ENCODE measurements at regions not wholly inside any gene's neighbourhood (a gene's known extent, or its start where the extent isn't known, plus 50 kb on each side); places are given as distances from the start of the nearest gene placed in this dataset.

- H3K4me3 Mint-ChIP-seq: no peak overlapping the region
- H3K27me3 Mint-ChIP-seq (ENCODE audit: low read depth): peaks cover 36% of the 10 kb centered on the region
- no peaks in the 10 kb centered on the region for H3K9me3 Mint-ChIP-seq
- H3K36me3 Mint-ChIP-seq (ENCODE audit: low read depth): no peaks in the 10 kb centered on the region
- H3K4me1 Mint-ChIP-seq: no peaks in the 10 kb centered on the region
- no peak overlapping the region for H3K27ac Mint-ChIP-seq
- no peak for TF ChIP-seq CTCF (IDR thresholded peaks at IDR 0.05; ENCODE audit: unreplicated experiment in 3 of 3)
Observed at GRCh38 chr16:5379954-5380353, 282.4 kb upstream of the EEF2KMT start.

- H3K4me3 Mint-ChIP-seq: no peak overlapping the region
- H3K27me3 Mint-ChIP-seq (ENCODE audit: low read depth): peaks cover 38% of the 10 kb centered on the region
- TF ChIP-seq CTCF (IDR thresholded peaks at IDR 0.05; ENCODE audit: unreplicated experiment in 3 of 3): no peak
- no peaks in the 10 kb centered on the region for H3K36me3 Mint-ChIP-seq (ENCODE audit: low read depth)
- H3K9me3 Mint-ChIP-seq: no peaks in the 10 kb centered on the region
- no peaks in the 10 kb centered on the region for H3K4me1 Mint-ChIP-seq
- no peak overlapping the region for H3K27ac Mint-ChIP-seq
Observed at GRCh38 chr16:5378531-5378930, 280.9 kb upstream of the EEF2KMT start.

GRCh38 chr16:5377280-5377898 lies 279.8 kb upstream of the EEF2KMT start:
- TF ChIP-seq CTCF (IDR thresholded peaks at IDR 0.05; ENCODE audit: unreplicated experiment in 3 of 3): no peak
- H3K9me3 Mint-ChIP-seq: no peaks in the 10 kb centered on the region
- H3K4me3 Mint-ChIP-seq: no peak overlapping the region
- H3K27me3 Mint-ChIP-seq (ENCODE audit: low read depth): peaks cover 40% of the 10 kb centered on the region
- no peaks in the 10 kb centered on the region for H3K4me1 Mint-ChIP-seq
- H3K27ac Mint-ChIP-seq: no peak overlapping the region
- no peaks in the 10 kb centered on the region for H3K36me3 Mint-ChIP-seq (ENCODE audit: low read depth)

- Mint-ChIP-seq H3K27ac (no peak overlapping the region), H3K36me3 (ENCODE audit: low read depth) (no peaks in the 10 kb centered on the region), H3K4me1 (no peaks in the 10 kb centered on the region), H3K9me3 (no peaks in the 10 kb centered on the region), H3K27me3 (ENCODE audit: low read depth) (peaks cover 53% of the 10 kb centered on the region), H3K4me3 (no peak overlapping the region)
- TF ChIP-seq CTCF (IDR thresholded peaks at IDR 0.05; ENCODE audit: unreplicated experiment in 3 of 3): no peak
Observed at GRCh38 chr16:5374184-5374583, 276.6 kb upstream of the EEF2KMT start.

GRCh38 chr16:5367951-5368350 lies 270.4 kb upstream of the EEF2KMT start:
- Mint-ChIP-seq H3K27me3 (ENCODE audit: low read depth) (peaks cover 39% of the 10 kb centered on the region), H3K27ac (no peak overlapping the region), H3K36me3 (ENCODE audit: low read depth) (no peaks in the 10 kb centered on the region), H3K4me1 (no peaks in the 10 kb centered on the region), H3K4me3 (no peak overlapping the region), H3K9me3 (no peaks in the 10 kb centered on the region)
- no peak for TF ChIP-seq CTCF (IDR thresholded peaks at IDR 0.05; ENCODE audit: unreplicated experiment in 3 of 3)

GRCh38 chr16:5366126-5366525 lies 268.5 kb upstream of the EEF2KMT start:
- Mint-ChIP-seq H3K4me1 (no peaks in the 10 kb centered on the region), H3K9me3 (no peaks in the 10 kb centered on the region), H3K36me3 (ENCODE audit: low read depth) (no peaks in the 10 kb centered on the region), H3K27ac (no peak overlapping the region), H3K27me3 (ENCODE audit: low read depth) (peaks cover 35% of the 10 kb centered on the region), H3K4me3 (no peak overlapping the region)
- TF ChIP-seq CTCF (IDR thresholded peaks at IDR 0.05; ENCODE audit: unreplicated experiment in 3 of 3): no peak

All from nephron (organoid).